Fibroblast of upper back skin (primary cell): ENCODE measurements at regions not wholly inside any gene's neighbourhood (a gene's known extent, or its start where the extent isn't known, plus 50 kb on each side); places are given as distances from the start of the nearest gene placed in this dataset.
"Not testable (repeated sequence)": the region's sequence is repeated elsewhere in the genome, so short reads cannot be mapped to it uniquely, and the experiment has no call there.

Experiments
- DNase-seq: peaks from one replicate; pipeline ENCODE4 v3.0.0-alpha.2; 2013

GRCh38 chr20:29427201-29428060 is 1830.0 kb upstream of the DEFB115 start:
- DNase-seq = no peak

- no peak for DNase-seq
Observed at GRCh38 chr20:29430531-29430930, 1826.9 kb upstream of the DEFB115 start.

- DNase-seq = not testable (repeated sequence)
Observed at GRCh38 chr20:29440721-29441120, 1816.7 kb upstream of the DEFB115 start.

- DNase-seq = peak; percentile 28
Observed at GRCh38 chr20:29443206-29443781, 1814.2 kb upstream of the DEFB115 start.

GRCh38 chr20:29443819-29444218 is 1813.6 kb upstream of the DEFB115 start:
- DNase-seq = peak; percentile 1

GRCh38 chr20:29445050-29445907 is 1812.2 kb upstream of the DEFB115 start:
- peak; percentile 81 for DNase-seq

GRCh38 chr20:29447517-29448484 is 1809.7 kb upstream of the DEFB115 start:
- DNase-seq = not testable (repeated sequence)

- no peak for DNase-seq
Observed at GRCh38 chr20:29448806-29449470, 1808.5 kb upstream of the DEFB115 start.

GRCh38 chr20:29452186-29452585 is 1805.3 kb upstream of the DEFB115 start:
- DNase-seq = no peak

- not testable (repeated sequence) for DNase-seq
Observed at GRCh38 chr20:29456987-29457693, 1800.3 kb upstream of the DEFB115 start.

- DNase-seq = no peak
Observed at GRCh38 chr20:29472606-29473005, 1784.9 kb upstream of the DEFB115 start.

- not testable (repeated sequence) for DNase-seq
Observed at GRCh38 chr20:29492840-29493239, 1764.6 kb upstream of the DEFB115 start.

GRCh38 chr20:29496767-29497166 is 1760.7 kb upstream of the DEFB115 start:
- DNase-seq = not testable (repeated sequence)

GRCh38 chr20:29497261-29497671 is 1760.2 kb upstream of the DEFB115 start:
- peak; percentile 11 for DNase-seq

- DNase-seq = not testable (repeated sequence)
Observed at GRCh38 chr20:29497684-29498083, 1759.8 kb upstream of the DEFB115 start.

- DNase-seq = not testable (repeated sequence)
Observed at GRCh38 chr20:29500738-29501137, 1756.7 kb upstream of the DEFB115 start.

- not testable (repeated sequence) for DNase-seq
Observed at GRCh38 chr20:29514634-29515033, 1742.8 kb upstream of the DEFB115 start.

GRCh38 chr20:29516847-29517246 is 1740.6 kb upstream of the DEFB115 start:
- DNase-seq = not testable (repeated sequence)

GRCh38 chr20:29519610-29520241 is 1737.7 kb upstream of the DEFB115 start:
- not testable (repeated sequence) for DNase-seq

GRCh38 chr20:29533566-29534177 is 1723.8 kb upstream of the DEFB115 start:
- DNase-seq = not testable (repeated sequence)
